Common myeloid progenitor, CD34-positive (primary cell): ENCODE measurements at regions not wholly inside any gene's neighbourhood (a gene's known extent, or its start where the extent isn't known, plus 50 kb on each side); places are given as distances from the start of the nearest gene placed in this dataset.

Source experiments
- CTCF ChIA-PET: fragments of 350-600 bp; sonication (Branson Sonifier 250); formaldehyde crosslinking; loops from one replicate; lab custom pipeline; 2021; ENCODE audit warnings: antibody characterized with exemption; lab: Charles Lee
- POLR2A ChIA-PET: fragments of 350-600 bp; sonication (Branson Sonifier 250); formaldehyde crosslinking; loops from one replicate; lab custom pipeline; 2021; ENCODE audit warnings: antibody characterized with exemption; lab: Charles Lee
- DNase-seq, 3 donors: peaks; one replicate each; pipeline versions ENCODE4 v3.0.0 to v3.0.0-alpha.2; 2013
- H3K27ac ChIP-seq, 2 experiments: 1 replicate in 1 of 2; 2 replicates in 1 of 2; pipeline ENCODE4 v1.7.0; 2013; ENCODE audit warnings: inconsistent platforms in 2 of 2, low read length in 2 of 2, mild to moderate bottlenecking in 2 of 2, low read depth in 1 of 2, moderate library complexity in 1 of 2; ENCODE audit not compliant: severe bottlenecking in 2 of 2, insufficient read depth in 1 of 2, poor library complexity in 1 of 2
- H3K27me3 ChIP-seq, 5 experiments: replicated peaks in 2 of 5; 1 replicate in 3 of 5; 2 replicates in 2 of 5; pipeline versions ENCODE4 v1.6.1 to v1.7.0; 2013; ENCODE audit warnings: low read length in 4 of 5, mild to moderate bottlenecking in 2 of 5, moderate library complexity in 2 of 5, inconsistent platforms in 1 of 5; ENCODE audit not compliant: insufficient read depth in 5 of 5, control insufficient read depth in 4 of 5
- H3K36me3 ChIP-seq, 4 experiments: 1 replicate in 2 of 4; 2 replicates in 2 of 4; pipeline versions ENCODE4 v1.6.1 to v1.7.0; 2013; ENCODE audit warnings: low read length in 3 of 4, control low read depth in 1 of 4, mild to moderate bottlenecking in 1 of 4; ENCODE audit not compliant: control insufficient read depth in 4 of 4, insufficient read depth in 4 of 4
- H3K4me1 ChIP-seq, 4 experiments: 1 replicate in 3 of 4; 2 replicates in 1 of 4; pipeline versions ENCODE4 v1.6.1 to v1.7.1; 2013; ENCODE audit warnings: low read length in 3 of 4, mild to moderate bottlenecking in 3 of 4, control low read depth in 1 of 4, inconsistent platforms in 1 of 4, moderate library complexity in 1 of 4; ENCODE audit not compliant: control insufficient read depth in 4 of 4, insufficient read depth in 4 of 4; ENCODE audit errors: control extremely low read depth in 1 of 4
- H3K4me3 ChIP-seq, 7 experiments: 1 replicate in 4 of 7; 2 replicates in 3 of 7; pipeline versions ENCODE4 v1.5.1 to v1.7.0; 2013; ENCODE audit warnings: mild to moderate bottlenecking in 7 of 7, low read length in 6 of 7, moderate library complexity in 6 of 7, inconsistent platforms in 2 of 7, low read depth in 2 of 7, control low read depth in 1 of 7; ENCODE audit not compliant: insufficient read depth in 4 of 7, control insufficient read depth in 1 of 7; ENCODE audit errors: extremely low read depth in 1 of 7
- H3K9me3 ChIP-seq, 5 experiments: 1 replicate in 4 of 5; 2 replicates in 1 of 5; pipeline versions ENCODE4 v1.6.1 to v1.7.1; 2013; ENCODE audit warnings: low read length in 4 of 5, mild to moderate bottlenecking in 2 of 5, inconsistent platforms in 1 of 5, low read depth in 1 of 5, moderate library complexity in 1 of 5; ENCODE audit not compliant: control insufficient read depth in 4 of 5, insufficient read depth in 2 of 5; ENCODE audit errors: control extremely low read depth in 1 of 5
- WGBS: methylation state at CpG from one replicate; pipeline ENCODE4 v1.1.5; 2013; ENCODE audit not compliant: insufficient coverage; 5-methylcytosine and 5-hydroxymethylcytosine counted together

GRCh38 chr1:14371771-14372497 is 226.6 kb upstream of the KAZN start:
- ChIA-PET CTCF (no interaction called here), POLR2A (no interaction called here)
- no peak overlapping the region for H3K27ac ChIP-seq
- peaks cover 0 to 18% (median 0%) of the 10 kb centered on the region in 5 experiments for H3K27me3 ChIP-seq
- H3K4me3 ChIP-seq: no peak overlapping the region
- WGBS: 66% methylated on average over 3 of the region's 6 CpGs
- peaks cover 0 to 9% (median 0%) of the 10 kb centered on the region in 4 experiments for H3K4me1 ChIP-seq
- no peaks in the 10 kb centered on the region for H3K9me3 ChIP-seq
- H3K36me3 ChIP-seq: no peaks in the 10 kb centered on the region
- no peak for DNase-seq

GRCh38 chr1:14372526-14372925 is 226.0 kb upstream of the KAZN start:
- WGBS: 100% methylated on average over 3 of the region's 5 CpGs
- ChIA-PET POLR2A (no interaction called here), CTCF (no interaction called here)
- Histone ChIP-seq H3K27me3 (peaks cover 0 to 13% (median 0%) of the 10 kb centered on the region in 5 experiments), H3K27ac (no peak overlapping the region), H3K9me3 (no peaks in the 10 kb centered on the region), H3K4me1 (peaks cover 0 to 9% (median 0%) of the 10 kb centered on the region in 4 experiments), H3K36me3 (no peaks in the 10 kb centered on the region), H3K4me3 (no peak overlapping the region)
- DNase-seq: no peak

DNA sequence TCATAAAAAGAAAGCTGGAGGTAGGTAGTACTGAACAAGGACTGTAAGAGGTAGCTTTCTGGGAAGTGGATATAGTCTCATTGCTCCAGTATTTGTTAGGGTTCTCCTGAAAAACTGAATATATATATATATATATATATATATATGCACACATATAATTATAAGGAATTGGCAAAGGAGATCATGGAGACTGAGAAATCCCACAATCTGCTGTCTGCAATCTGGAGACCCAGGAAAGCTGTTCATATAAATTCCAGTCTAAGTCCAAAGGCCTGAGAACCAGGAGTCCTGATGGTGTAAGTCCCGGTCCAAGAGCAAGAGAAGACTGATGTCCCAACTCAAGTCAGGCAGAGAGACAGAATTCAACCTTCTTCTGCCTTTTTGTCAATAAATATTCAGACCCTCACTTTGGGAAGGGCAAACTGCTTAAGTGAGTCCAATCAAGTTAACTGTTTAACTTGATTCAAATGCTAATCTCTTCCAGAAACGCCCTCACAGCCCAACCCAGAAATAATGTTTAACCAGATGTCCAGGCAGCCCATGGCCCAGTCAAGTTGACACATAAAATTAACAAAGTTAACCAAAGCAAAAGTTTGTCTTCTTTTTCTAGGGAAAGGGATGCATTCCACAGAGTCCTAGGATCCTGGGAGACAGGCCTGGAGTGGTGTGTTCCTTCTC is 225.3 kb upstream of the KAZN start:
- Histone ChIP-seq H3K4me1 (peaks cover 0 to 9% (median 0%) of the 10 kb centered on the region in 4 experiments), H3K27ac (no peak overlapping the region), H3K27me3 (peaks cover 0 to 7% (median 0%) of the 10 kb centered on the region in 5 experiments), H3K9me3 (peaks cover 0 to 2% (median 0%) of the 10 kb centered on the region in 5 experiments), H3K36me3 (no peaks in the 10 kb centered on the region), H3K4me3 (no peak overlapping the region)
- WGBS: 92% methylated on average over 2 of the region's 2 CpGs
- POLR2A ChIA-PET: no interaction called here
- CTCF ChIA-PET: no interaction called here
- DNase-seq: no peak

DNA sequence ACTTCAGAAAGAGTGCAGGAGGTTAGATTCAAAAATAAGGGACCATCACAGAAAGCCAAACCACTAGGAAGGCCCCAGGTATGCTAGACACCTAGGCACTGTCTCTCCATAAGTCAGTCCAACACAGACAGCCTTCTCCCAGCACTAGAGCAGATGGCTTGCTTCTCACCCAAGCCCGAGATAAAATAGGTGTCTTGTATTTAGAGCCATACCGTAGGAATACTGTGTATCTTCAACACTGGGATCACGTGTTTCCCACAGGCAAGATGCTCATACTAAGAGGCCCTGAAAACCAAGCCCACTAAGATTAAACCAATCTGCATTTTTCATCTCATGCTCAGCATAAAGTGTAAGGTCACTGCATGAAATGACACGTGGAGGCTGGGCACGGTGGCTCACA is 223.3 kb upstream of the KAZN start:
- Histone ChIP-seq H3K9me3 (peaks cover 0 to 11% (median 5%) of the 10 kb centered on the region in 5 experiments), H3K27me3 (peaks cover 0 to 3% (median 0%) of the 10 kb centered on the region in 5 experiments), H3K36me3 (no peaks in the 10 kb centered on the region), H3K4me3 (no peak overlapping the region), H3K4me1 (no peaks in the 10 kb centered on the region), H3K27ac (no peak overlapping the region)
- CTCF ChIA-PET: no interaction called here
- DNase-seq: no peak
- POLR2A ChIA-PET: no interaction called here
- WGBS: 100% methylated on average over 1 of the region's 5 CpGs

GRCh38 chr1:14377386-14377785 is 221.1 kb upstream of the KAZN start:
- no peaks in the 10 kb centered on the region for H3K36me3 ChIP-seq
- no peak for DNase-seq
- no peak overlapping the region for H3K27ac ChIP-seq
- H3K4me3 ChIP-seq: no peak overlapping the region
- POLR2A ChIA-PET: no interaction called here
- H3K9me3 ChIP-seq: peaks cover 0 to 14% (median 5%) of the 10 kb centered on the region in 5 experiments
- CTCF ChIA-PET: interaction anchor here (0.5 kb wide), 1 partner anchor 686 kb away, joined by 3 read pairs; no protein-coding TSS in a partner anchor
- H3K4me1 ChIP-seq: no peaks in the 10 kb centered on the region
- no peaks in the 10 kb centered on the region for H3K27me3 ChIP-seq
- 95% methylated on average over 5 of the region's 5 CpGs for WGBS

GRCh38 chr1:14380408-14380807 is 218.1 kb upstream of the KAZN start:
- no CpG with 5 or more reads among the region's 1 CpG for WGBS
- CTCF ChIA-PET: no interaction called here
- POLR2A ChIA-PET: no interaction called here
- peaks cover 0 to 14% (median 5%) of the 10 kb centered on the region in 5 experiments for H3K9me3 ChIP-seq
- H3K27ac ChIP-seq: no peak overlapping the region
- no peaks in the 10 kb centered on the region for H3K36me3 ChIP-seq
- no peaks in the 10 kb centered on the region for H3K4me1 ChIP-seq
- no peak overlapping the region for H3K4me3 ChIP-seq
- DNase-seq: no peak
- H3K27me3 ChIP-seq: no peaks in the 10 kb centered on the region

DNA sequence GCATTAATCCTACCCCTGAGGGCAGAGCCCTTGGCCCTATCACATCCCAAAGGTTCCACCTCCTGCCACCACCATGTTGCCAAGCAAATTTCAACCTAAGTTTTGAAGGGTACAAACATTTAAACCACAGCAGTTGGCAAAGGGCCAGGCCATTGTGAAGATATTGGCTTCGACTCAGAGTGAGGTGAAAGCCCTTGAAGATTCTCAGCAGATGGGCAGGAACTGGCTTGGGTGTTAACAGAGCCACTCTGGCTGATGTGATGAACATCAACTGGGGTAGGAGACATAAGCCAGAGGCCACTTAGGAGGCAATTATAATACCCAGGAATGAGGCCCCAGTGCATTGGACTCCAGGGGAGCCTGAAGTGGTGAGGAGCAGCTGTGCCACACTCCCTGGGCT is 207.7 kb upstream of the KAZN start:
- H3K9me3 ChIP-seq: peaks cover 0 to 3% (median 0%) of the 10 kb centered on the region in 5 experiments
- no peak overlapping the region for H3K27ac ChIP-seq
- no peak for DNase-seq
- ChIA-PET POLR2A (no interaction called here), CTCF (interaction anchor here (1.3 kb wide), 1 partner anchor 9 kb away, joined by 3 read pairs; no protein-coding TSS in a partner anchor)
- H3K27me3 ChIP-seq: peaks cover 0 to 13% (median 2%) of the 10 kb centered on the region in 5 experiments
- no peaks in the 10 kb centered on the region for H3K4me1 ChIP-seq
- H3K36me3 ChIP-seq: no peaks in the 10 kb centered on the region
- 18% methylated on average over 1 of the region's 1 CpG for WGBS
- H3K4me3 ChIP-seq: no peak overlapping the region
